ENCODE measurements at regions not wholly inside any gene's neighbourhood (a gene's known extent, or its start where the extent isn't known, plus 50 kb on each side); places are given as distances from the start of the nearest gene placed in this dataset.

- TF ChIP-seq, protein P1, sequence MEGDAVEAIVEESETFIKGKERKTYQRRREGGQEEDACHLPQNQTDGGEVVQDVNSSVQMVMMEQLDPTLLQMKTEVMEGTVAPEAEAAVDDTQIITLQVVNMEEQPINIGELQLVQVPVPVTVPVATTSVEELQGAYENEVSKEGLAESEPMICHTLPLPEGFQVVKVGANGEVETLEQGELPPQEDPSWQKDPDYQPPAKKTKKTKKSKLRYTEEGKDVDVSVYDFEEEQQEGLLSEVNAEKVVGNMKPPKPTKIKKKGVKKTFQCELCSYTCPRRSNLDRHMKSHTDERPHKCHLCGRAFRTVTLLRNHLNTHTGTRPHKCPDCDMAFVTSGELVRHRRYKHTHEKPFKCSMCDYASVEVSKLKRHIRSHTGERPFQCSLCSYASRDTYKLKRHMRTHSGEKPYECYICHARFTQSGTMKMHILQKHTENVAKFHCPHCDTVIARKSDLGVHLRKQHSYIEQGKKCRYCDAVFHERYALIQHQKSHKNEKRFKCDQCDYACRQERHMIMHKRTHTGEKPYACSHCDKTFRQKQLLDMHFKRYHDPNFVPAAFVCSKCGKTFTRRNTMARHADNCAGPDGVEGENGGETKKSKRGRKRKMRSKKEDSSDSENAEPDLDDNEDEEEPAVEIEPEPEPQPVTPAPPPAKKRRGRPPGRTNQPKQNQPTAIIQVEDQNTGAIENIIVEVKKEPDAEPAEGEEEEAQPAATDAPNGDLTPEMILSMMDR (IDR thresholded peaks at IDR 0.05), result no peak
- no peak for TF ChIP-seq POLR2A (IDR thresholded peaks at IDR 0.05)
Measured at GRCh38 chr22:25472382-25472781, 92.1 kb upstream of the GRK3 start.
